Breast epithelium (tissue), 4 donors: ENCODE measurements at regions not wholly inside any gene's neighbourhood (a gene's known extent, or its start where the extent isn't known, plus 50 kb on each side); places are given as distances from the start of the nearest gene placed in this dataset.

Source experiments
- DNase-seq, 2 donors: peaks; one replicate each; pipeline ENCODE4 v3.0.0-alpha.2; 2019; ENCODE audit warnings: low spot score in 2 of 2
- H3K27ac ChIP-seq, 2 donors: fragments of 200-600 bp; sonication (generic) in 1 of 2; one replicate each; pipeline ENCODE4 v1.5.1; 2016 to 2019; ENCODE audit warnings: mild to moderate bottlenecking in 1 of 2
- H3K27me3 ChIP-seq, 2 donors: fragments of 200-600 bp; sonication (generic) in 1 of 2; one replicate each; pipeline versions ENCODE4 v1.5.1 to v1.6.0; 2017 to 2019; ENCODE audit warnings: control low read depth in 1 of 2, mild to moderate bottlenecking in 1 of 2
- H3K36me3 ChIP-seq: fragments of 200-600 bp; one replicate; pipeline ENCODE4 v1.5.1; 2019
- H3K4me1 ChIP-seq, 2 donors: fragments of 200-600 bp; sonication (generic); one replicate each; pipeline ENCODE4 v1.5.1; 2016 to 2019; ENCODE audit warnings: control low read depth in 1 of 2
- H3K4me3 ChIP-seq, 3 donors: fragments of 200-600 bp; sonication (generic); 1 replicate in 2 of 3; 2 replicates in 1 of 3; pipeline ENCODE4 v1.5.1; 2016 to 2019; ENCODE audit warnings: mild to moderate bottlenecking in 3 of 3, moderate library complexity in 2 of 3
- H3K9me3 ChIP-seq, 2 donors: fragments of 200-600 bp; sonication (generic) in 1 of 2; one replicate each; pipeline ENCODE4 v1.5.1; 2016 to 2019; ENCODE audit warnings: control low read depth in 1 of 2
- CTCF ChIP-seq, 3 donors: fragments of 450-650 bp; IDR thresholded peaks; one replicate each; pipeline ENCODE4 v1.5.1; 2016 to 2017; ENCODE audit warnings: antibody characterized with exemption in 3 of 3, mild to moderate bottlenecking in 3 of 3, moderate library complexity in 3 of 3
- POLR2A ChIP-seq: fragments of 450-650 bp; IDR thresholded peaks from one replicate; pipeline ENCODE4 v1.6.1; 2016; ENCODE audit warnings: antibody characterized with exemption, mild to moderate bottlenecking, moderate library complexity
- POLR2AphosphoS5 ChIP-seq, 3 donors: sonication (generic); formaldehyde crosslinking; IDR thresholded peaks; one replicate each; pipeline ENCODE4 v1.6.1; 2017; ENCODE audit warnings: antibody characterized with exemption in 3 of 3
- intact Hi-C: fragments of 100-400 bp; cut with DNase I; formaldehyde crosslinking; loops from one replicate; pipeline ENCODE4 v1.15.1; 2023; ENCODE audit warnings: low total_unique reads

- TF ChIP-seq POLR2A (no peak), POLR2AphosphoS5 (IDR thresholded peaks at IDR 0.05) (no peak), CTCF (IDR thresholded peaks at IDR 0.05) (no peak)
- H3K4me3 ChIP-seq, result no peak overlapping the region
- H3K9me3 ChIP-seq, result no peaks in the 10 kb centered on the region
- intact Hi-C loops, result no loop called here
- no peaks in the 10 kb centered on the region for H3K4me1 ChIP-seq
- H3K27ac ChIP-seq, result no peak overlapping the region
- no peak for DNase-seq
- no peaks in the 10 kb centered on the region for H3K27me3 ChIP-seq
- no peaks in the 10 kb centered on the region for H3K36me3 ChIP-seq
Observed at GRCh38 chr6:141475259-141475658, 657.5 kb upstream of the GJE1 start.

GRCh38 chr6:141472162-141472928 is 660.4 kb upstream of the GJE1 start:
- no peak for TF ChIP-seq CTCF (IDR thresholded peaks at IDR 0.05)
- TF ChIP-seq POLR2A, result no peak
- no peak for TF ChIP-seq POLR2AphosphoS5 (IDR thresholded peaks at IDR 0.05)
- no peaks in the 10 kb centered on the region for H3K4me1 ChIP-seq
- no peaks in the 10 kb centered on the region for H3K9me3 ChIP-seq
- intact Hi-C loops, result no loop called here
- no peak overlapping the region for H3K4me3 ChIP-seq
- no peaks in the 10 kb centered on the region for H3K36me3 ChIP-seq
- no peak overlapping the region for H3K27ac ChIP-seq
- H3K27me3 ChIP-seq, result no peaks in the 10 kb centered on the region
- DNase-seq, result no peak

GRCh38 chr6:141470810-141471209 is 661.9 kb upstream of the GJE1 start:
- intact Hi-C loops, result no loop called here
- H3K4me1 ChIP-seq, result no peaks in the 10 kb centered on the region
- H3K27ac ChIP-seq, result no peak overlapping the region
- no peaks in the 10 kb centered on the region for H3K36me3 ChIP-seq
- TF ChIP-seq CTCF (IDR thresholded peaks at IDR 0.05), result no peak
- TF ChIP-seq POLR2A, result no peak
- TF ChIP-seq POLR2AphosphoS5 (IDR thresholded peaks at IDR 0.05), result no peak
- H3K27me3 ChIP-seq, result no peaks in the 10 kb centered on the region
- H3K9me3 ChIP-seq, result no peaks in the 10 kb centered on the region
- H3K4me3 ChIP-seq, result no peak overlapping the region
- no peak for DNase-seq

GRCh38 chr6:141467881-141468280 is 664.8 kb upstream of the GJE1 start:
- TF ChIP-seq POLR2A, result no peak
- TF ChIP-seq POLR2AphosphoS5 (IDR thresholded peaks at IDR 0.05), result no peak
- no peak for TF ChIP-seq CTCF (IDR thresholded peaks at IDR 0.05)
- intact Hi-C loops, result no loop called here
- no peaks in the 10 kb centered on the region for H3K4me1 ChIP-seq
- no peaks in the 10 kb centered on the region for H3K9me3 ChIP-seq
- DNase-seq, result no peak
- no peaks in the 10 kb centered on the region for H3K36me3 ChIP-seq
- no peaks in the 10 kb centered on the region for H3K27me3 ChIP-seq
- no peak overlapping the region for H3K4me3 ChIP-seq
- no peak overlapping the region for H3K27ac ChIP-seq

GRCh38 chr6:141467041-141467440 is 665.7 kb upstream of the GJE1 start:
- no peak for DNase-seq
- H3K27ac ChIP-seq, result peak overlapping the region in 1 of 2 donors; percentile 26
- intact Hi-C loops, result no loop called here

More at GRCh38 chr6:141467041-141467440, 665.7 kb upstream of the GJE1 start:
- no peaks in the 10 kb centered on the region for H3K9me3 ChIP-seq
- no peak overlapping the region for H3K4me3 ChIP-seq
- H3K36me3 ChIP-seq, result no peaks in the 10 kb centered on the region
- TF ChIP-seq CTCF (IDR thresholded peaks at IDR 0.05), result no peak
- TF ChIP-seq POLR2AphosphoS5 (IDR thresholded peaks at IDR 0.05), result no peak
- TF ChIP-seq POLR2A, result no peak
- H3K27me3 ChIP-seq, result no peaks in the 10 kb centered on the region
- no peaks in the 10 kb centered on the region for H3K4me1 ChIP-seq
